WTC11 (cell line): ENCODE measurements at regions not wholly inside any gene's neighbourhood (a gene's known extent, or its start where the extent isn't known, plus 50 kb on each side); places are given as distances from the start of the nearest gene placed in this dataset.

Source experiments
- ATAC-seq: fragments of 200-7000 bp; cut with Tn5 transposase; 2 replicates; pipeline ENCODE4 v1.10.0; 2021; ENCODE audit warnings: mild to moderate bottlenecking, moderate library complexity
- CTCF ChIA-PET: fragments of 300-600 bp; sonication (Branson Sonifier 250); formaldehyde crosslinking; loops from one replicate; lab custom pipeline; 2021; ENCODE audit warnings: antibody characterized with exemption; lab: Charles Lee
- POLR2A ChIA-PET: fragments of 350-600 bp; sonication (Branson Sonifier 250); formaldehyde crosslinking; loops from one replicate; lab custom pipeline; 2021; ENCODE audit warnings: antibody characterized with exemption; lab: Charles Lee
- DNase-seq: peaks from one replicate; pipeline ENCODE4 v3.0.0; 2021; ENCODE audit warnings: low spot score
- H3K27ac Mint-ChIP-seq: 2 replicates; pipeline ENCODE4 v1.8.0; 2021; ENCODE audit warnings: mixed read lengths
- H3K27me3 Mint-ChIP-seq: 2 replicates; pipeline ENCODE4 v1.8.0; 2021; ENCODE audit warnings: low read depth, mild to moderate bottlenecking, moderate library complexity, mixed read lengths
- H3K36me3 Mint-ChIP-seq: 2 replicates; pipeline ENCODE4 v1.8.0; 2021; ENCODE audit warnings: mixed read lengths
- H3K4me1 Mint-ChIP-seq: 2 replicates; pipeline ENCODE4 v1.8.0; 2022; ENCODE audit warnings: mixed read lengths
- H3K4me3 Mint-ChIP-seq: 2 replicates; pipeline ENCODE4 v1.8.0; 2021; ENCODE audit warnings: mild to moderate bottlenecking, moderate library complexity, mixed read lengths
- H3K9me3 Mint-ChIP-seq: 2 replicates; pipeline ENCODE4 v1.8.0; 2021; ENCODE audit warnings: mixed read lengths
- ATF1 ChIP-seq: sonication (generic); formaldehyde crosslinking; IDR thresholded peaks from 2 replicates; pipeline ENCODE4 v1.8.1; 2023; ENCODE audit warnings: mild to moderate bottlenecking, moderate library complexity, missing genetic modification reagents
- ATF2 ChIP-seq: sonication (generic); formaldehyde crosslinking; IDR thresholded peaks from 2 replicates; pipeline ENCODE4 v1.8.1; 2022; ENCODE audit warnings: low read depth, missing genetic modification reagents, borderline replicate concordance
- ATF6 ChIP-seq: sonication (generic); formaldehyde crosslinking; IDR thresholded peaks from 2 replicates; pipeline ENCODE4 v1.8.1; 2023; ENCODE audit warnings: mild to moderate bottlenecking, missing genetic modification reagents
- CDX4 ChIP-seq: fragments of 250-450 bp; sonication (Bioruptor Pico); IDR thresholded peaks from 2 replicates; pipeline ENCODE4 v1.9.0; 2021; ENCODE audit warnings: moderate library complexity, mild to moderate bottlenecking, inconsistent platforms, borderline replicate concordance
- ESRRA ChIP-seq: sonication (generic); formaldehyde crosslinking; IDR thresholded peaks from 2 replicates; pipeline ENCODE4 v1.8.1; 2022; ENCODE audit warnings: mild to moderate bottlenecking, missing genetic modification reagents, borderline replicate concordance
- FOXP4 ChIP-seq: sonication (generic); formaldehyde crosslinking; IDR thresholded peaks from 2 replicates; pipeline ENCODE4 v1.8.0; 2022; ENCODE audit warnings: mild to moderate bottlenecking, missing genetic modification reagents
- GABPB1 ChIP-seq: sonication (generic); formaldehyde crosslinking; IDR thresholded peaks from 2 replicates; pipeline ENCODE4 v1.8.1; 2023; ENCODE audit warnings: mild to moderate bottlenecking, missing genetic modification reagents
- HMGXB4 ChIP-seq: sonication (generic); formaldehyde crosslinking; IDR thresholded peaks from 2 replicates; pipeline ENCODE4 v1.8.1; 2023; ENCODE audit warnings: mild to moderate bottlenecking, moderate library complexity, missing genetic modification reagents
- JUN ChIP-seq: sonication (generic); formaldehyde crosslinking; IDR thresholded peaks from 2 replicates; pipeline ENCODE4 v1.8.0; 2023; ENCODE audit warnings: mild to moderate bottlenecking, missing genetic modification reagents
- MAX ChIP-seq: sonication (generic); formaldehyde crosslinking; IDR thresholded peaks from 2 replicates; pipeline ENCODE4 v1.8.0; 2022; ENCODE audit warnings: mild to moderate bottlenecking, missing genetic modification reagents
- NR2C2 ChIP-seq: sonication (generic); formaldehyde crosslinking; IDR thresholded peaks from 2 replicates; pipeline ENCODE4 v1.8.0; 2022; ENCODE audit warnings: mild to moderate bottlenecking, missing genetic modification reagents
- SMAD4 ChIP-seq: sonication (generic); formaldehyde crosslinking; IDR thresholded peaks from 2 replicates; pipeline ENCODE4 v1.8.0; 2022; ENCODE audit warnings: mild to moderate bottlenecking, missing genetic modification reagents
- TCF7 ChIP-seq: sonication (generic); formaldehyde crosslinking; IDR thresholded peaks from 2 replicates; pipeline ENCODE4 v1.8.0; 2022; ENCODE audit warnings: mild to moderate bottlenecking, low read depth, missing genetic modification reagents, moderate library complexity
- TEAD1 ChIP-seq: sonication (generic); formaldehyde crosslinking; IDR thresholded peaks from 2 replicates; pipeline ENCODE4 v1.8.0; 2022; ENCODE audit warnings: mild to moderate bottlenecking, missing genetic modification reagents
- ZNF138 ChIP-seq: sonication (generic); formaldehyde crosslinking; conservative IDR thresholded peaks from 2 replicates; pipeline ENCODE4 v1.8.1; 2022; ENCODE audit warnings: mild to moderate bottlenecking, moderate library complexity, missing genetic modification reagents
- ZNF416 ChIP-seq: fragments of 250-450 bp; sonication (Bioruptor Pico); IDR thresholded peaks from 2 replicates; pipeline ENCODE4 v1.9.0; 2021; ENCODE audit warnings: mild to moderate bottlenecking, inconsistent platforms
- ZNF425 ChIP-seq: fragments of 250-450 bp; sonication (Bioruptor Pico); conservative IDR thresholded peaks from 2 replicates; pipeline ENCODE4 v1.9.0; 2021; ENCODE audit warnings: mild to moderate bottlenecking
- ZNF532 ChIP-seq: fragments of 250-450 bp; sonication (Bioruptor Pico); IDR thresholded peaks from 2 replicates; pipeline ENCODE4 v1.9.0; 2021; ENCODE audit warnings: mild to moderate bottlenecking, borderline replicate concordance

- no peaks in the 10 kb centered on the region for H3K9me3 Mint-ChIP-seq
- H3K36me3 Mint-ChIP-seq, result no peaks in the 10 kb centered on the region
- DNase-seq, result no peak
- ChIA-PET CTCF (interaction anchor here (0.7 to 1.1 kb wide), 4 partner anchors 11 to 899 kb away, joined by 3 to 11 read pairs (median 4); no protein-coding TSS in a partner anchor), POLR2A (no interaction called here)
- ATAC-seq, result no peak
- no peak overlapping the region for H3K4me3 Mint-ChIP-seq
- H3K4me1 Mint-ChIP-seq, result peaks cover 23% of the 10 kb centered on the region
- TF ChIP-seq ZNF532, result no peak
- TF ChIP-seq GABPB1 (CRISPR knock-in tag), result peak; percentile 94
- peaks cover 3% of the 10 kb centered on the region; the same call in 1 of the 2 replicates for H3K27me3 Mint-ChIP-seq
- H3K27ac Mint-ChIP-seq, result no peak overlapping the region
Measured at GRCh38 chr2:228688007-228688645, 506.6 kb upstream of the SPHKAP start.

- ATAC-seq, result no peak; the same call in 1 of the 2 replicates
- CTCF ChIA-PET, result interaction anchor here (0.7 to 1.4 kb wide), 3 partner anchors 9 to 592 kb away, joined by 3 to 4 read pairs (median 4); no protein-coding TSS in a partner anchor
- TF ChIP-seq TCF7 (CRISPR knock-in tag) (no peak), ZNF425 (CRISPR knock-in tag) (no peak), GABPB1 (CRISPR knock-in tag) (no peak), HMGXB4 (no peak), FOXP4 (CRISPR knock-in tag) (no peak), ZNF416 (no peak), ATF6 (CRISPR knock-in tag) (no peak), ATF1 (no peak), ESRRA (CRISPR knock-in tag) (no peak), CDX4 (no peak), TEAD1 (CRISPR knock-in tag) (no peak), ATF2 (CRISPR knock-in tag) (no peak), MAX (CRISPR knock-in tag) (no peak), JUN (CRISPR knock-in tag) (no peak), SMAD4 (CRISPR knock-in tag) (no peak), NR2C2 (no peak), ZNF138 (CRISPR knock-in tag) (no peak)
Measured at GRCh38 chr2:228681979-228682378, 500.5 kb upstream of the SPHKAP start.

More at GRCh38 chr2:228681979-228682378, 500.5 kb upstream of the SPHKAP start:
- Mint-ChIP-seq H3K9me3 (no peaks in the 10 kb centered on the region), H3K27me3 (no peaks in the 10 kb centered on the region), H3K27ac (no peak overlapping the region), H3K4me3 (no peak overlapping the region), H3K4me1 (no peaks in the 10 kb centered on the region), H3K36me3 (no peaks in the 10 kb centered on the region)
- POLR2A ChIA-PET, result interaction anchor here (0.9 kb wide), 1 partner anchor 682 kb away, joined by 3 read pairs; no protein-coding TSS in a partner anchor
- no peak for DNase-seq
